Prostate gland (tissue), 2 donors: ENCODE measurements at regions not wholly inside any gene's neighbourhood (a gene's known extent, or its start where the extent isn't known, plus 50 kb on each side); places are given as distances from the start of the nearest gene placed in this dataset.

ENCODE experiments used
- CTCF ChIP-seq, 4 experiments: fragments of 200-600 bp in 2 of 4; fragments of 450-650 bp in 2 of 4; sonication (generic) in 2 of 4; IDR thresholded peaks; 1 replicate in 3 of 4; 2 replicates in 1 of 4; pipeline ENCODE4 v1.5.1; 2016 to 2019; ENCODE audit warnings: antibody characterized with exemption in 4 of 4, mild to moderate bottlenecking in 2 of 4, moderate library complexity in 2 of 4
- POLR2A ChIP-seq: fragments of 450-650 bp; IDR thresholded peaks from one replicate; pipeline ENCODE4 v1.6.1; 2016; ENCODE audit warnings: antibody characterized with exemption, mild to moderate bottlenecking
- POLR2AphosphoS5 ChIP-seq: sonication (generic); formaldehyde crosslinking; IDR thresholded peaks from one replicate; pipeline ENCODE4 v1.6.1; 2017; ENCODE audit warnings: antibody characterized with exemption

- TF ChIP-seq CTCF (IDR thresholded peaks at IDR 0.05) (no peak), POLR2A (no peak), POLR2AphosphoS5 (no peak)
Measured at GRCh38 chr1:195328681-195329080, 1279.6 kb downstream of the KCNT2 start.
